Neural crest cell (in vitro differentiated cells): ENCODE measurements at regions not wholly inside any gene's neighbourhood (a gene's known extent, or its start where the extent isn't known, plus 50 kb on each side); places are given as distances from the start of the nearest gene placed in this dataset.

ENCODE experiments used
- DNase-seq: peaks from one replicate; pipeline ENCODE4 v3.0.0; 2021; ENCODE audit warnings: low read depth, mixed read lengths, low spot score
- H3K27ac Mint-ChIP-seq: one replicate; pipeline ENCODE4 v1.8.0; 2021; ENCODE audit warnings: mild to moderate bottlenecking, mixed read lengths; ENCODE audit not compliant: unreplicated experiment
- H3K27me3 Mint-ChIP-seq: 2 replicates; pipeline ENCODE4 v1.8.0; 2021; ENCODE audit warnings: low read depth, mild to moderate bottlenecking, mixed read lengths
- H3K36me3 Mint-ChIP-seq: 2 replicates; pipeline ENCODE4 v1.8.0; 2021; ENCODE audit warnings: low read depth, mild to moderate bottlenecking, mixed read lengths
- H3K4me1 Mint-ChIP-seq: 2 replicates; pipeline ENCODE4 v1.8.0; 2021; ENCODE audit warnings: mixed read lengths
- H3K4me3 Mint-ChIP-seq: one replicate; pipeline ENCODE4 v1.8.0; 2021; ENCODE audit warnings: mild to moderate bottlenecking, mixed read lengths
- H3K9me3 Mint-ChIP-seq: 2 replicates; pipeline ENCODE4 v1.8.0; 2021; ENCODE audit warnings: mixed read lengths
- TF ChIP-seq, protein P1 (sequence below): fragments of 200-600 bp; sonication (generic); conservative IDR thresholded peaks from 2 replicates; pipeline ENCODE4 v1.5.0; 2021; ENCODE audit warnings: antibody characterized with exemption, mild to moderate bottlenecking

GRCh38 chr13:112136095-112136494 lies 69.1 kb downstream of the SOX1 start:
- Mint-ChIP-seq H3K27ac (no peak overlapping the region), H3K4me3 (no peak overlapping the region), H3K4me1 (peaks cover 28% of the 10 kb centered on the region), H3K27me3 (no peaks in the 10 kb centered on the region), H3K9me3 (no peaks in the 10 kb centered on the region), H3K36me3 (no peaks in the 10 kb centered on the region)
- DNase-seq, result no peak
- TF ChIP-seq, protein P1, sequence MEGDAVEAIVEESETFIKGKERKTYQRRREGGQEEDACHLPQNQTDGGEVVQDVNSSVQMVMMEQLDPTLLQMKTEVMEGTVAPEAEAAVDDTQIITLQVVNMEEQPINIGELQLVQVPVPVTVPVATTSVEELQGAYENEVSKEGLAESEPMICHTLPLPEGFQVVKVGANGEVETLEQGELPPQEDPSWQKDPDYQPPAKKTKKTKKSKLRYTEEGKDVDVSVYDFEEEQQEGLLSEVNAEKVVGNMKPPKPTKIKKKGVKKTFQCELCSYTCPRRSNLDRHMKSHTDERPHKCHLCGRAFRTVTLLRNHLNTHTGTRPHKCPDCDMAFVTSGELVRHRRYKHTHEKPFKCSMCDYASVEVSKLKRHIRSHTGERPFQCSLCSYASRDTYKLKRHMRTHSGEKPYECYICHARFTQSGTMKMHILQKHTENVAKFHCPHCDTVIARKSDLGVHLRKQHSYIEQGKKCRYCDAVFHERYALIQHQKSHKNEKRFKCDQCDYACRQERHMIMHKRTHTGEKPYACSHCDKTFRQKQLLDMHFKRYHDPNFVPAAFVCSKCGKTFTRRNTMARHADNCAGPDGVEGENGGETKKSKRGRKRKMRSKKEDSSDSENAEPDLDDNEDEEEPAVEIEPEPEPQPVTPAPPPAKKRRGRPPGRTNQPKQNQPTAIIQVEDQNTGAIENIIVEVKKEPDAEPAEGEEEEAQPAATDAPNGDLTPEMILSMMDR, result no peak

- H3K36me3 Mint-ChIP-seq, result no peaks in the 10 kb centered on the region
- TF ChIP-seq, protein P1, result no peak
- H3K4me3 Mint-ChIP-seq, result no peak overlapping the region
- no peak overlapping the region for H3K27ac Mint-ChIP-seq
- H3K9me3 Mint-ChIP-seq, result no peaks in the 10 kb centered on the region
- no peak for DNase-seq
- H3K4me1 Mint-ChIP-seq, result peaks cover 22% of the 10 kb centered on the region
- H3K27me3 Mint-ChIP-seq, result no peaks in the 10 kb centered on the region
These were observed 70.2 kb downstream of the SOX1 start for GRCh38 chr13:112137144-112137543.

DNA sequence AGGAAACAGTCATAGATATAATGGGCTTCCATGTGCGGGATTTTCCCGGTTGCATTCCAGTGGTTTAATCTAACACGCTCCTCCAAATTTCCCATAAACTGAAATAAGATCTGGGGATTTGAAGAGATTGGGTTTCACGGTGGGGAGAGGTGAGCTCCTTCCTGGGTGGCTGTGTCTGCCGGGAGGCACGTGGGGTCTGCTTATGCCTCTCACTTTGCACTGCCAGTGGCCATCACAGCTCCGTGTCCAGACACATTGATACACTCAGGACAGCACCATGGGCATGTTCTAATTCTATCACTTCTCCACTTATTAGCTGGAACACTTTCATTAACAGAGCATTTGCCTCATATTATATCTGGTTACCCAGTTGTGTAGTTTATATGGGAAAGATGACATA lies 73.4 kb downstream of the SOX1 start:
- no peaks in the 10 kb centered on the region for H3K27me3 Mint-ChIP-seq
- H3K4me1 Mint-ChIP-seq, result peaks cover 21% of the 10 kb centered on the region
- H3K27ac Mint-ChIP-seq, result no peak overlapping the region
- no peak for DNase-seq
- H3K4me3 Mint-ChIP-seq, result no peak overlapping the region
- H3K36me3 Mint-ChIP-seq, result no peaks in the 10 kb centered on the region
- no peaks in the 10 kb centered on the region for H3K9me3 Mint-ChIP-seq
- TF ChIP-seq, protein P1, result no peak

DNA sequence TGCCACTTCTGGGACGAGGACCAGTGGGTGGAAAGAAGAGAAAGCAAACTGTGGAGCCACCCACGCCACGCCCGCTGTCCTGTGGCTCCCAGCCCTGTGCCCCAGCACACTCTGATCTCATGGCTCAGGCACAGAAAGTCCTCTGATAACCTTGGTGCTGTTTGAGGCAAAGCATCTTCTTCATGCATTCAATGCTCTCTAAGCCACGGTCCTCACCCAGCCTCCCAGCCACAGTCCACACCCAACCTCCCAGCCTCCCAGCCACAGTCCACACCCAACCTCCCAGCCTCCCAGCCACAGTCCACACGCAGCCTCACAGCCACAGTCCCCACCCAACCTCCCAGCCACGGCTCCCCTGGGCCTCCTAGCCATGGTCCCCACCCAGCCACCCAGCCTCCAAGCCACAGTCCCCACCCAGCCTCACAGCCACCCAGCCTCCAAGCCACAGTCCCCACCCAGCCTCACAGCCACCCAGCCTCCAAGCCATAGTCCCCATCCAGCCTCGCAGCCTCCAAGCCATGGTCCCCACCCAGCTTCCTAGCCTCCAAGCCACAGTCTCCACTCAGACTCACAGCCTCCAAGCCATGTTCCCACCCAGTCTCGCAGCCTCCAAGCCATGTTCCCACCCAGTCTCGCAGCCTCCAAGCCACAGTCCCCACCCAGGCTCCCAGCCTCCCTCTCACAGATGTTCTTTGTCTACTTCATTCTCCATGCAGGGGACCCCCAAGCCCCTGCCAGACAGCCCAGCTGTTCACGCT lies 74.9 kb downstream of the SOX1 start:
- H3K27me3 Mint-ChIP-seq, result no peaks in the 10 kb centered on the region

GRCh38 chr13:112142401-112142930 lies 75.5 kb downstream of the SOX1 start:
- TF ChIP-seq, protein P1, result no peak
- Mint-ChIP-seq H3K36me3 (no peaks in the 10 kb centered on the region), H3K27ac (no peak overlapping the region), H3K27me3 (no peaks in the 10 kb centered on the region), H3K9me3 (no peaks in the 10 kb centered on the region), H3K4me1 (peaks cover 31% of the 10 kb centered on the region), H3K4me3 (no peak overlapping the region)
- no peak for DNase-seq

More for the DNA sequence above, 74.9 kb downstream of the SOX1 start:
- no peak for DNase-seq
- Mint-ChIP-seq H3K4me3 (no peak overlapping the region), H3K9me3 (no peaks in the 10 kb centered on the region), H3K4me1 (peaks cover 31% of the 10 kb centered on the region), H3K36me3 (no peaks in the 10 kb centered on the region), H3K27ac (no peak overlapping the region)
- TF ChIP-seq, protein P1, result no peak
